ENCODE measurements at regions not wholly inside any gene's neighbourhood (a gene's known extent, or its start where the extent isn't known, plus 50 kb on each side); places are given as distances from the start of the nearest gene placed in this dataset.

GRCh38 chr3:159200176-159200575 is 398.3 kb downstream of the MFSD1 start:
- H3K4me3 ChIP-seq (ENCODE audit: low read length), result no peak overlapping the region
- no peak for TF ChIP-seq ZNF274 (IDR thresholded peaks at IDR 0.05; ENCODE audit: low read depth, low read length)

GRCh38 chr3:159208050-159208449 is 406.2 kb downstream of the MFSD1 start:
- H3K4me3 ChIP-seq (ENCODE audit: low read length), result no peak overlapping the region
- no peak for TF ChIP-seq ZNF274 (IDR thresholded peaks at IDR 0.05; ENCODE audit: low read depth, low read length)

DNA sequence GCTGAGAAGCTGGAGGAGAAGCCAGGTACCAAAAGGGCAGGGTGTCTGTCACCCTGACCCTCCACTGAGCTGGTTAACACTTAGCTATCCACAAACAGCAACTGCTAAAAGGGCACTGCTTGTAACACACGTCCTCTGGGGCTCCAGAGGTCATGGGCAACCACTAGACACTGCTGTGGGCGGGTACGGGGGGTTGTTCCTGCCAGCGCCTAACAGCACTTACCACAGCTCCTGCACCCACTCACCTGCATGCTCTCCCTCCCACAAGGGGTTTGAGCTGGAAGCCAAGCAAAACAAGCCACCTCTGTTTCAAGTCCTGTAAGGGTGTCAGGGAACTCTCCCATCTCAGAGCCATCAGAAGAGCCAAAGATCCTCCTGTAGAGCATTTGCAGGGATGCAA is 407.6 kb downstream of the MFSD1 start:
- no peak for TF ChIP-seq ZNF274 (IDR thresholded peaks at IDR 0.05; ENCODE audit: low read depth, low read length)
- H3K4me3 ChIP-seq (ENCODE audit: low read length), result no peak overlapping the region

- TF ChIP-seq ZNF274 (IDR thresholded peaks at IDR 0.05; ENCODE audit: low read depth, low read length), result no peak
- H3K4me3 ChIP-seq (ENCODE audit: low read length), result no peak overlapping the region
Measured at GRCh38 chr3:159210336-159210735, 408.5 kb downstream of the MFSD1 start.

- H3K4me3 ChIP-seq (ENCODE audit: low read length), result no peak overlapping the region
- no peak for TF ChIP-seq ZNF274 (IDR thresholded peaks at IDR 0.05; ENCODE audit: low read depth, low read length)
Measured at GRCh38 chr3:159216311-159216710, 414.5 kb downstream of the MFSD1 start.

- no peak overlapping the region for H3K4me3 ChIP-seq (ENCODE audit: low read length)
- TF ChIP-seq ZNF274 (IDR thresholded peaks at IDR 0.05; ENCODE audit: low read depth, low read length), result no peak
Measured at GRCh38 chr3:159219231-159219630, 417.4 kb downstream of the MFSD1 start.

DNA sequence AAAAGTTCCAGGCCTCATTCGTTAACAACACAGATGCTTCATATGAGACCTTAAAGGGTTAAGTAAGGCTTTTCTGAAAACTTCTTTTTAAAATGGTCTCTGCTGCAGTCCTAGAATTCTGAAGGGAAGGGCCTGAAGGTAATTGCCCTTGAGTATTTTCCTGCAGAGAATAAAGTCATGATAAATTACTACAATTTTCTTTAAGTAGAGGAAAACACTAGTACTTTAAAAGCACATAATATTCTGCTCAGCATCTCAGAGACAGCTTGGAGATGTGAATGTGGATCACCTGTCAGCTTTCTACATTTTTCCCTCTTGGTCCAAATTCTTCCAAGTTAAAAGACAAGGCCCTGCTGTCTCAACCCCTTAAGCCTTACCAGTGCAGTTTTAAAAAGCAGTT is 419.5 kb downstream of the MFSD1 start:
- no peak for TF ChIP-seq ZNF274 (IDR thresholded peaks at IDR 0.05; ENCODE audit: low read depth, low read length)
- H3K4me3 ChIP-seq (ENCODE audit: low read length), result no peak overlapping the region

GRCh38 chr3:159229116-159229680 is 427.3 kb downstream of the MFSD1 start:
- no peak for TF ChIP-seq ZNF274 (IDR thresholded peaks at IDR 0.05; ENCODE audit: low read depth, low read length)
- H3K4me3 ChIP-seq (ENCODE audit: low read length), result no peak overlapping the region

- no peak for TF ChIP-seq ZNF274 (IDR thresholded peaks at IDR 0.05; ENCODE audit: low read depth, low read length)
- H3K4me3 ChIP-seq (ENCODE audit: low read length), result no peak overlapping the region
Measured at GRCh38 chr3:159232966-159233365, 431.1 kb downstream of the MFSD1 start.

GRCh38 chr3:159233734-159234133 is 431.9 kb downstream of the MFSD1 start:
- no peak for TF ChIP-seq ZNF274 (IDR thresholded peaks at IDR 0.05; ENCODE audit: low read depth, low read length)
- no peak overlapping the region for H3K4me3 ChIP-seq (ENCODE audit: low read length)

DNA sequence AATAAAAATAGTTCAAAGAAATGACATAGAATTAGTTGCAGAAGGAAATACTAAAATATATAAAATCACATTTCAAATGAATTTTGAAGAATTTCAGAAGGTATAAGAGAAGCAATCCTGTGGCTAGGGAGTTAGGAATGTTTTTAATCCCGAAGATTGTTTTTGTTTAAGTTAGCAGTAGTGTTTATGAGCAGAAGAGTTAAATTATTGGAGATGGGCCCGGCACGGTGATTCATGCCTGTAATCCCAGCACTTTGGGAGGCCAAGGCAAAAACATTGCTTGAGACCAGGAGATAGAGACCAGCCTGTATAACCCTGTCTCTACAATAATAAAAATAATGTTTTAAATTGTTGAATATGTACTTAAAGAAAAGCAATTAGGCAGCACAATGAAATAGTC is 432.5 kb downstream of the MFSD1 start:
- no peak for TF ChIP-seq ZNF274 (IDR thresholded peaks at IDR 0.05; ENCODE audit: low read depth, low read length)
- H3K4me3 ChIP-seq (ENCODE audit: low read length), result no peak overlapping the region

DNA sequence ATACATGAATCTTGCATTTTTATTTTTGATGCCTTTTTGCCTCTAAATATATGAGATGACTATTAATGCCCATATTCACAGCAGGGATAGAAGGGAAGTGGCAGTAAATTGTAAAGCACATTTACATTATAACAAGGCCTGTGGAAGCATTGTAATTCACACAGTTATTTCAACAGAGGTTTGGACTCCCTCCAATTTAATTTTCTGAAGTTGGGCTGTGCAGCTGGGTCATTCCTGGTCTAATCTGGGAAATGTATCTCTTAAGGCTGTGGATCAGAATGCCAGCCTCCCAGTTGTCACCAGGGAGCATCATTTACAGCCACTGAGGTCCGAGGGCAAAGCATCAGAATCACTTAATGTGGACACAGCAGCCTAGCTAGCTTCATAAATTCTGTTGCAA is 434.5 kb downstream of the MFSD1 start:
- no peak overlapping the region for H3K4me3 ChIP-seq (ENCODE audit: low read length)
- no peak for TF ChIP-seq ZNF274 (IDR thresholded peaks at IDR 0.05; ENCODE audit: low read depth, low read length)

GRCh38 chr3:159237226-159237625 is 435.4 kb downstream of the MFSD1 start:
- TF ChIP-seq ZNF274 (IDR thresholded peaks at IDR 0.05; ENCODE audit: low read depth, low read length), result no peak
- no peak overlapping the region for H3K4me3 ChIP-seq (ENCODE audit: low read length)

GRCh38 chr3:159238646-159239045 is 436.8 kb downstream of the MFSD1 start:
- no peak for TF ChIP-seq ZNF274 (IDR thresholded peaks at IDR 0.05; ENCODE audit: low read depth, low read length)
- no peak overlapping the region for H3K4me3 ChIP-seq (ENCODE audit: low read length)

GRCh38 chr3:159239059-159239458 is 437.2 kb downstream of the MFSD1 start:
- no peak for TF ChIP-seq ZNF274 (IDR thresholded peaks at IDR 0.05; ENCODE audit: low read depth, low read length)
- no peak overlapping the region for H3K4me3 ChIP-seq (ENCODE audit: low read length)

- no peak overlapping the region for H3K4me3 ChIP-seq (ENCODE audit: low read length)
- TF ChIP-seq ZNF274 (IDR thresholded peaks at IDR 0.05; ENCODE audit: low read depth, low read length), result no peak
Measured at GRCh38 chr3:159244933-159245332, 443.1 kb downstream of the MFSD1 start.
